ENCODE measurements at regions not wholly inside any gene's neighbourhood (a gene's known extent, or its start where the extent isn't known, plus 50 kb on each side); places are given as distances from the start of the nearest gene placed in this dataset.

DNA sequence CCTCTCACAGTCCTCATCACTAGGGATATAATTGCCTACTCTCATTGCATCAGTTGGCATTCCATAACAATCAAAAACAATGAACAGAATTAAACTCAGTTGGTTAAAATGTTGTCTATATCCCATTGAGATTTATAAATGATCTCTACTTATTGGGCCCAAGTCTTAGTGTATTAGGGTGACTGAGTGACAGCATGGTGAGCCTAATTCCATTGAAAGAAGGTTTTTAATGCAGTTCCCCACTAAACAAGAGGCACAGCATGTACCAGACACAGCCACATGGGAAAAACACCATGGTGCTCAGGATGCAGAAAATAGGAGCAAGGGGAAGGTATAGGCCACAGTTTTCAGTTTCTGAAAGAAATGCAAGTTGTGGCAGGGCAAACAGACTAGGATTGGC is 208.4 kb downstream of the RFC3 start:
- H3K36me3 ChIP-seq, result no peaks in the 10 kb centered on the region
- H3K4me3 ChIP-seq, result no peak overlapping the region
- no peak overlapping the region for H3K27ac ChIP-seq
- no peaks in the 10 kb centered on the region for H3K9me3 ChIP-seq
- H3K27me3 ChIP-seq, result no peaks in the 10 kb centered on the region
- H3K4me1 ChIP-seq, result no peaks in the 10 kb centered on the region
- no peak for DNase-seq (ENCODE audit: extremely low spot score in 2 of 2)
- intact Hi-C loops (cut with DNase I), result no loop called here
- TF ChIP-seq POLR2AphosphoS5 (IDR thresholded peaks at IDR 0.05; ENCODE audit: insufficient read depth in 1 of 2, low read depth in 1 of 2) (no peak), POLR2A (IDR thresholded peaks at IDR 0.05) (no peak)
- TF ChIP-seq, protein P1, sequence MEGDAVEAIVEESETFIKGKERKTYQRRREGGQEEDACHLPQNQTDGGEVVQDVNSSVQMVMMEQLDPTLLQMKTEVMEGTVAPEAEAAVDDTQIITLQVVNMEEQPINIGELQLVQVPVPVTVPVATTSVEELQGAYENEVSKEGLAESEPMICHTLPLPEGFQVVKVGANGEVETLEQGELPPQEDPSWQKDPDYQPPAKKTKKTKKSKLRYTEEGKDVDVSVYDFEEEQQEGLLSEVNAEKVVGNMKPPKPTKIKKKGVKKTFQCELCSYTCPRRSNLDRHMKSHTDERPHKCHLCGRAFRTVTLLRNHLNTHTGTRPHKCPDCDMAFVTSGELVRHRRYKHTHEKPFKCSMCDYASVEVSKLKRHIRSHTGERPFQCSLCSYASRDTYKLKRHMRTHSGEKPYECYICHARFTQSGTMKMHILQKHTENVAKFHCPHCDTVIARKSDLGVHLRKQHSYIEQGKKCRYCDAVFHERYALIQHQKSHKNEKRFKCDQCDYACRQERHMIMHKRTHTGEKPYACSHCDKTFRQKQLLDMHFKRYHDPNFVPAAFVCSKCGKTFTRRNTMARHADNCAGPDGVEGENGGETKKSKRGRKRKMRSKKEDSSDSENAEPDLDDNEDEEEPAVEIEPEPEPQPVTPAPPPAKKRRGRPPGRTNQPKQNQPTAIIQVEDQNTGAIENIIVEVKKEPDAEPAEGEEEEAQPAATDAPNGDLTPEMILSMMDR (IDR thresholded peaks at IDR 0.05), result no peak

DNA sequence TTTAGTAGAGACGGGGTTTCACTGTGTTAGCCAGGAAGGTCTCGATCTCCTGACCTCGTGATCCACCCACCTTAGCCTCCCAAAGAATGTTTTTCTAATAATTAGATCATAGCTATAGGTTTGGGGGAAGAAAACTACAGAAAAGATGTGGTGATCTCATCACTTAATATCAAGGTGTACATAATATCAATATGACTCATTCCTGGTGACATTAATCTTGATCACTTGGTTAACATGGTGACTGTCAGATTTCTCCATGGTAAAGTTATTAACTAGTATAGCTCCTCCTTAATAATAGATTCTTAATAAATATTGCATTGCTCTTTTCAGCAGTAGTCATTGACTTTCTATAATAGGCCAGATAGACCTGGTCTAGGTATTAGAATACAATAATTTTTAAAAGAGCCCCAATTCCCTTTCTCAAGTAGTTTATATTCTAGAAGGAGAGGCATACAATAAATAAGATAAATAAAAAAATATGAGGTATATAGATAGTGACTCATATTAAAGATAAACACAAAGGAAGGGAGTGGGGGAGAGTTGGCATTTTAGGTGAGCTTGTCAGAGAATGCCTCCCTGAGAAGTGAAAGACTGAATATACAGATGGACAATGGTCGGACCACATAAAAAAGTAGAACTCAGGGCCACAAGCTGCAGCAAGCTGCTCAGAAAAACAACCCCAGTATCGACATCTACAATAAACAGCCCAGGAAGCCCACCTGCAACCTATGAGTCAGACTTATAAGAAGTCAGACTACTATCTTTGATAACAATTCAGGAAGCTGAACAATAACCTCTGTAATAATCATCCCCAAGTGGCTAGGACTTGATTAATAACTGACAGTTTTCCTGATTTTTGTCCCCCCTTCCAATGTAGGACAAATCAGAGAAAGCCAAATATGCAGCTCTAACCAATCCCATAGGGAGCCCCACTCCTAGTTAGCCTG is 210.8 kb downstream of the RFC3 start:
- H3K9me3 ChIP-seq, result no peaks in the 10 kb centered on the region
- intact Hi-C loops (cut with DNase I), result no loop called here
- no peaks in the 10 kb centered on the region for H3K27me3 ChIP-seq
- H3K4me3 ChIP-seq, result no peak overlapping the region
- DNase-seq (ENCODE audit: extremely low spot score in 2 of 2), result no peak
- no peak overlapping the region for H3K27ac ChIP-seq
- no peaks in the 10 kb centered on the region for H3K4me1 ChIP-seq
- TF ChIP-seq, protein P1 (IDR thresholded peaks at IDR 0.05), result no peak
- TF ChIP-seq POLR2A (IDR thresholded peaks at IDR 0.05) (no peak), POLR2AphosphoS5 (IDR thresholded peaks at IDR 0.05; ENCODE audit: insufficient read depth in 1 of 2, low read depth in 1 of 2) (no peak)
- H3K36me3 ChIP-seq, result no peaks in the 10 kb centered on the region

DNA sequence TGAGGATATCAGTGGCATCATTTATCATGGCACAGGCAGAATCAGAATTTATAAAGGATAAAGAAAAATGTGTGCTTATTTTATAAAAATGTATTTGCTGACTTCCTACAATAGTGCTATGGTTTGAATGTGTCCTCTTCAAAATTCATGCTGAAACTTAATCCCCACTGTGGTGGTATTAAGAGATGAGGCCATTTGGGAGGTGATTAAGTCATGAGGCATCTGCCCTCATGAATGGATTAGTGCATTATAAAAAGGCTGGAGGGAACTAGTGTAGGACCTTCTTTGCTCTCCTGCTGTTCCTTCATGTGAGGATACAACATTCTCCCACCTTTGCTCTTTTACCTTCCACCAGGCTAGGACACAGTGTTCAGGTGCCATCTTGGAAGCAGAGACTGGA is 212.8 kb downstream of the RFC3 start:
- H3K36me3 ChIP-seq, result no peaks in the 10 kb centered on the region
- intact Hi-C loops (cut with DNase I), result no loop called here
- no peaks in the 10 kb centered on the region for H3K9me3 ChIP-seq
- H3K27ac ChIP-seq, result no peak overlapping the region
- H3K4me3 ChIP-seq, result no peak overlapping the region
- no peak for DNase-seq (ENCODE audit: extremely low spot score in 2 of 2)
- H3K4me1 ChIP-seq, result no peaks in the 10 kb centered on the region
- TF ChIP-seq, protein P1 (IDR thresholded peaks at IDR 0.05), result no peak
- H3K27me3 ChIP-seq, result no peaks in the 10 kb centered on the region

DNA sequence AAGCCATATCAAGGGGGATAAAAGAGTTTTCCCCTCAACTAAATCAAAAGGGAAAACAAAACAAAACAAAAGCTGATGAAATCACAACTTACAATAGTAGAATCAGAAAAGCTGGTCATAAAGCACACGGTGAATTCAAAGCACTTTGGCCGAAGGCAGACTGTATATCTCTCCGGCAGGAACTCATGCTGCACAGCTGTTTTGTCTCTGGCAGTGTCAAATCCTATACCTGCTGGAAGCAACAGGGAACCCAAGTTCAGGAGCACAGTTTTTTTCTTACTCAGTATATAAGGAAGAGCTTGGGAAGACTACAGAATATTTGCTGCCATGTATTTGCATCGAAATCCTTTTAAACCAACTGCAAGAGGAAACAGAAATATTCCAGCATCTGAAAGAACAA is 213.7 kb downstream of the RFC3 start:
- Histone ChIP-seq H3K27ac (no peak overlapping the region), H3K4me3 (no peak overlapping the region), H3K27me3 (no peaks in the 10 kb centered on the region), H3K4me1 (no peaks in the 10 kb centered on the region), H3K9me3 (no peaks in the 10 kb centered on the region), H3K36me3 (no peaks in the 10 kb centered on the region)
- no peak for DNase-seq (ENCODE audit: extremely low spot score in 2 of 2)
- intact Hi-C loops (cut with DNase I), result no loop called here
- TF ChIP-seq POLR2A (IDR thresholded peaks at IDR 0.05) (no peak), POLR2AphosphoS5 (IDR thresholded peaks at IDR 0.05; ENCODE audit: insufficient read depth in 1 of 2, low read depth in 1 of 2) (no peak)
- TF ChIP-seq, protein P1 (IDR thresholded peaks at IDR 0.05), result no peak

DNA sequence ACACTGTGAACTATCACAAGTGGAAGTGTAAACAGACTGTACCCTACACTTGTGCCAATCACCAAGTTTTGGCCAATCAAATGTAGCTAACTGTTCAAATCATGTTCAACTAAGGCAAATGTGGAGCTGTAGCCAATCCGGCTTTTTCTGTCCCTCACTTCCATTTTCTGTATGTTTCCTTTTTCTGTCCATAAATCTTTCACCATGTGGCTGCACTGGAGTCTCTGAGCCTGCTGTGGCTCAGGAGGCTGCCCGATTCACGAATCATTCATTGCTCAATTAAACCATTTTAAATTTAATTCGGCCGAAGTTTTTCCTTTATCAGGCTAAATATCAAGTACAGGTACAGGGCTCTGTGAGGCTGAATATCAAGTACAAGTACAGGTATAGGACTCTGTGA is 216.5 kb downstream of the RFC3 start:
- Histone ChIP-seq H3K27ac (no peak overlapping the region), H3K4me3 (no peak overlapping the region), H3K36me3 (no peaks in the 10 kb centered on the region), H3K4me1 (no peaks in the 10 kb centered on the region), H3K27me3 (no peaks in the 10 kb centered on the region), H3K9me3 (no peaks in the 10 kb centered on the region)
- no peak for DNase-seq (ENCODE audit: extremely low spot score in 2 of 2)
- intact Hi-C loops (cut with DNase I), result no loop called here
- TF ChIP-seq, protein P1 (IDR thresholded peaks at IDR 0.05), result no peak
- TF ChIP-seq POLR2AphosphoS5 (IDR thresholded peaks at IDR 0.05; ENCODE audit: insufficient read depth in 1 of 2, low read depth in 1 of 2) (no peak), POLR2A (IDR thresholded peaks at IDR 0.05) (no peak)

Data from vagina (tissue), 2 donors.